Left kidney (tissue), 1 donor: ENCODE measurements at regions not wholly inside any gene's neighbourhood (a gene's known extent, or its start where the extent isn't known, plus 50 kb on each side); places are given as distances from the start of the nearest gene placed in this dataset.
"Not testable (repeated sequence)": the region's sequence is repeated elsewhere in the genome, so short reads cannot be mapped to it uniquely, and the experiment has no call there.

Experiments
- DNase-seq: peaks from one replicate; pipeline ENCODE4 v3.0.0-alpha.2; 2013

DNA sequence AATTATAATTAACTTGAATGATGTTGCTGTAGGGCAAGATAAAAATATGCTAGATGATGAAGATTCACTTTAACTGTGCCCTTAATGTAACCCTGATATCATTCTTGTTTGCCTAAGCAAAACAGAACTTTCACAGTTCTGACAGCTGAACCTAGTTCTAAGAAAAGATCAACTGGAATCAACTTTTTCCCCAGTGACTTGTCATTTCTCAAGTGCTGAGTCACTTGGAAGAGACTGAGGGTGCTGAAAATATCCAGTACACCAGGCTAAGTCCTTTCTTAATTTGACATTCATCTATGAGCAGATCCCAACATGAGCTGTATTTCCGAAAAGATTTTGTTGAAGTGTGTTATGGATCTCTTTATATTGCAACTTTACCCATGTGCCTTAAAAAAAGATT is 140.4 kb downstream of the MID1IP1 start:
- DNase-seq: no peak

DNA sequence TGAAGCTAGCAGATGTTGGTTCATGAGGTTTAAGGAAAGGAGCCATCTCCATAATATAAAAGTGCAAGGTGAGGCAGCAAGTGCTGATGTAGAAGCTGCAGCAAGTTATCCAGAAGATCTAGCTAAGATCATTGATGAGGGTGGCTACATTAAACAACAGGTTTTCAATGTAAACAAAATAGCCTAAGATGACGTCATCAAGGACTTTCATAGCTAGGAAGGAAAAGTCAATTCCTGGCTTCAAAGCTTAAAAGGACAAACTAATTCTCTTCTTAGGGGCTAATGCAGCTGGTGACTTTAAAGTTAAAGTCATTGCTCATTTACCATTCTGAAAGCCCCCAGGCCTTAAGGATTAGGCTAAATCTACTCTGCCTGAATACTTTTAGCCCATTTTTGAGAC is 141.9 kb downstream of the MID1IP1 start:
- no peak for DNase-seq

DNA sequence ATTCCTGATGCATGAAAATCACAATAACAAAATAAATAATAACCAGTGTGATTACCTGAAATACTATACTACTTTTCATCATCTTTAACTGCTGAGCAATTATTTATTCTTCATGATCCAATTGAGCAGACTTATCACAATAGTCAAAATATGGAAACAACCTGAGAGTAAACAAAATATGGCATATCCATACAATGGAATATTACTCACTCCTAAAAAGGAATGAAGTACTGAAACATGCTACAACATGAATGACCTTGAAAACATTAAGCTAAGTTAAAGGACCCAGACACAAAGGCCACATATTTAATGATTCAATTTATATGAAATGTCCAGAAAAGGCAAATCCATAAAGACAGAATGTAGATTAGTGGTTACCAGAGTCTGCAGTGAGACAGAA is 146.8 kb downstream of the MID1IP1 start:
- DNase-seq: no peak

DNA sequence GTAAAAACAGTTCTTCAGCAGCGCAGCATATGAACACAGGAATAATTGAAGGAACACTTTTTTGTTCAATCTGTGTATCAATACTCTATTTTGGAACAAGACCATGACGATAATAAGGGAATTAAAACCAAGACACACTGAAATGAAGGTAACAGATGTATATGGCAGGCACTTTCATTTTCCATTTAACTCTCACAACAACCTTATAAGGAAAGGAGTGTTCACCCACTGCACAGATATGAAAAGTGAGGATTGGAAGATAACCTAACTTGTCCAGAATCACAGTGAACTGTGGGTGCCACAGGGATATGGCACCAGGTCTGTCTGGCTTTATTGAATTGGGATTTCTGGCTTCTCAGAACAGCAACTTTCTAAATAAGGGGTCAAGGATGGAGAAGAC is 153.3 kb downstream of the MID1IP1 start:
- DNase-seq: no peak

DNA sequence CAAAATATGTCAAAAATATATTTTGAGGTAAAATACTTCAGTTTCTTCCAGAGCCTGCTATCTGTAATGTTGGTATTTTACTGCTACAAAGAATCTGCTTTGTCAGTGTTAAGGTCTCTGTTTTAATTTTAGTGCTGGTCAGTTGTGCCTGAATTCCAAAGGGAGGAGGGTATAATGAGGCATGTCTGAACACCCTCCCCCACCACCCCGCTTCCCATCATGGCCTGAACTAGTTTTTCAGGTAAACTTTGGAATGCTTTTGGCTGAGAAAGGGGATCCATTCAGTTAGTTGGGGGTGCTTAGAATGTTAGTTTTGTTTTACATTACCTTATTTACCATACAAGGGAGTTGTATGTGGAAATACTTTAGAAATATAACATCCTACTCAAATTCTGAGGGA is 158.5 kb downstream of the MID1IP1 start:
- no peak for DNase-seq

DNA sequence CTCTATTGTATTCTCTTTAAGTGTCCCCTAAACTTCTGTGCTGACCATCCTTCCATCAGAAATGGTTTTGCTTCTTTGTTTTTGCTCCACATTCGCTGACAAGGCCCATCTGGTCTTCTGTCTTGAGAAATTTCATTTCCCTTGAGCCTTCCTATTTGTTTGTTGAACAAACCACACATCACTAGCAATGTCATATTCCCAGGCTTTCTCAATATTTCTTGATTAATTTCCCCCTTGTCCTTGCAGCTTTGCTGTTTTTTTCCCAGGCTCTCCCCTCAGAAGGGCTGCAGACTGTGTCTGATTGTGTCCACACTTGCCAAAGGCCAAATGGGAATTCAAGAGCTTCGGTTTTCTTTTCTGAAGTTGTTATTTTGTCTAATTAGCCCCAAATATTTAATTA is 158.9 kb downstream of the MID1IP1 start:
- no peak for DNase-seq

DNA sequence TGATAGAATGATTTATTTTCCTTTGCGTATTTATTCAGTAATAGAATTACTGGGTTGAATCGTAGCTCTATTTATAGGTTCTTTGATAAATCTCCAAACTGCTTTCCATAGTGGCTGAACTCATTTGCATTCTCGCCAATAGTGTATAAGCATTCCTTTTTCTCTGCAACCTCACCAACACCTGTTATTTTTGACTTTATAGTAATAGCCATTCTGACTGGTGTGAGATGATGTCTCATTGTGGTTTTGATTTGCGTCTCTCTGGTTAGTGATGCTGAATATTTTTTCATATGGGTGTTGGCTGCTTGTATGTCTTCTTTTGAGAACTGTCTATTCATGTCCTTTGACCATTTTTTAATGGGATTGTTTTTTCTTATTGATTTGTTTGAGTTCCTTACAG is 160.7 kb downstream of the MID1IP1 start:
- DNase-seq: no peak

DNA sequence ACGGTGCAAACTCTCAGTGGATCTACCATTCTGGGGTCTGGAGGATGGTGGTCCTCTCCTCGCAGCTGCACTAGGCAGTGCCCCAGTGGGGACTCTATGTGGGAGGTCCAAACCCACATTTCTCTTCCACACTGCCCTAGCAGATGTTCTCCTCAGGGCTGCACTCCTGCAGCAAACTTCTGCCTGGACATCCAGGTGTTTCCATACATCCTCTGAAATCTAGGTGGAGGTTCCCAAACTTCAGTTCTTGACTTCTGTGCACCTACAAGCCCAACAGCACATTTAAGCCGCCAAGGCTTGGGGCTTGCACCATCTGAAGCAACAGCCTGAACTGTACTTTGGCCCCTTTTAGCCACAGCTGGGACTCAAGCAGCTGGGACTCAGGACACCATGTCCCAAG is 162.0 kb downstream of the MID1IP1 start:
- not testable (repeated sequence) for DNase-seq

DNA sequence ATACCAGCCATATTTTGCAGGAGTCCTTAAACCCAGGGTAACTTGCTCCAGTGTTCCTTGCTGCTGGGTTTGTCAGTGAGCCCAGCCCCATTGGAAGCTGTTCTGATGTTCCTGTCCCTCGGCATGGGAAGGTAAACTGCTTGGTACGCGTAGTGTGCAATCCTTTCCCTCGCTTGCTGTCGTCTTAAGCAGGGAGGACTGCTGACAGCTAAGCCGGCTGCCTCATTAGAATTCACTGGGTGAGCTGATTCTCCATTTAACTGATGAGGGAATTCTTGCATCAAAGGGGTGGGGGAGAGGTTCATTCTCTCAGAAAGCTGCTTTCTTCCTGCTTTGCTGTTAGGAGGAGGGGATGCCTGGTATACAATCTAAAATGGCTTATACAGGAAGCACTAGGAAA is 164.6 kb downstream of the MID1IP1 start:
- DNase-seq: no peak

DNA sequence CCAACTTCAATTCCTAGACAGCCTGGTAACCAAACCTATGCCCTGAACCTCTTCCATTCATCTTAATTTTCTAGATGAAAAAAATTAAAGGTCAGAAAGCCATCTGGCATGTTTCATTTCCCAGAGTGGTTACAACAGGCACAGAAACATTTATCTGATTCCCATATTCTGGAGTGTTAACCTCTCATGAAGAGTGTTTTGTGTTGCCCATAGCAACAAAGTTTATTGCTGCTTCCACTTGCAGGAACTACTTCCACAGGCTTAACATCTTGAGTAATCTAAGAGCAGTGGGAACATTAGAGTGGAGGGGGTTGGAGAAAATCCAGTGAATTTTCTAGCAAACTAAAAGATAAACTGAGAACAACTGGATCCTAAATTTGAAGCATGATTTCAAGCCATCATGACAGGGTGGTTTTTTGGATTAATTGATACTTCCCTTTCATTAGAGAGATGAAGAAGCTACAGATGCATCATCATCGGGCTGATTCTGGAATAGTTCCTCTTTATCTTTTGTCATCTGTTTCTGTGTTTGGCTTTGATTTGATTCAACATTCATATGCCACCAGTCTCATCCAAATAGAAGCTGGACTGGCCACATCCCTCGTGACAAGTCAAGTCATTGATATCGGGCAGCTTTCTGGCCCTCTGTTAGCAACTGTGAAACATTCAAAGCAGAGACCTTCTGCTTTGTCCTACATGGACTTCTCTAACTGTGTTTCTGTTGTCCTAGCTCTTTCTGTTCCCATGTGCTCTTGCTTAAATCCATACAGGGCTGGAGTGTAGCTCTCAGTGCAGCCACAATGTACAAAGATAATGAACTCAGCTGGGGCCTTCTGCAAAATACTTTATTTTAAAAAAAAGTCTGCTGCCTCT is 167.3 kb downstream of the MID1IP1 start:
- DNase-seq: no peak

DNA sequence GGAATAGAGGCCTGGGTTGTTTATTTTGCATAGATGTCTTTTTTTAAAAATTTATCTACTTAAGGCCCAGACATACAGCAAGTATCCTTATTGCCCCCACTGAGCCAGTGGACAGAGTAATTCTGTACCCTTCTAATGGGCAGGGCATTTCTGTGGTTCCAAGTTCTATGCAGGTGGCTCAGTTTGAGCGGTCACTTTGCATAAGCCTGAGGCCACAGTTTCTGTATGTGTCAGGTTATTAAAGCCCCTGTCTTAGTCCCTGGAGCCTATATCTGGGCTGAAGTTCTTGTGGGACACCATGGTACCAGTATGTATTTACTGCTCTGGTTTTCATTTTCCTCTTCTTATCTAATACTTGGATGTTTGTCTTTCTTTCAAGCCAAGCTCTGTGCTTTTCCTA is 168.8 kb downstream of the MID1IP1 start:
- no peak for DNase-seq

DNA sequence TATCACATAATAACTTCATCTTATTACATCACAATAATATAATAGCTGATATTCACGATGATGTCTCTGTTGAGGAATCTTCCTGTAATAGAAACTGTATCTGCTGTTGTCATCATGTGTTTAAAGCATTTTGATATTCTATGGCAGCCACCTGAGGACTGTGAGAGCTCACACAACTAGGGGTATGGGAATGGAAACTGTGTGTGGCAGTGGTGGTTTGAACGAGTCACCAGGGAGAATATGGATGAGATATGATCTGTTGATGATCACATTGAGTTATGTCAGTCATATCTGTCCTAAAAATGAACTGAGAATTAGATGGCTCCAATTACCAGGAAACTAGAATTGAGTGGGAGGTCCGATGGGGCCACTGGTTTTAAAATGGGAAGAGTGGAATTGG is 169.6 kb downstream of the MID1IP1 start:
- no peak for DNase-seq

DNA sequence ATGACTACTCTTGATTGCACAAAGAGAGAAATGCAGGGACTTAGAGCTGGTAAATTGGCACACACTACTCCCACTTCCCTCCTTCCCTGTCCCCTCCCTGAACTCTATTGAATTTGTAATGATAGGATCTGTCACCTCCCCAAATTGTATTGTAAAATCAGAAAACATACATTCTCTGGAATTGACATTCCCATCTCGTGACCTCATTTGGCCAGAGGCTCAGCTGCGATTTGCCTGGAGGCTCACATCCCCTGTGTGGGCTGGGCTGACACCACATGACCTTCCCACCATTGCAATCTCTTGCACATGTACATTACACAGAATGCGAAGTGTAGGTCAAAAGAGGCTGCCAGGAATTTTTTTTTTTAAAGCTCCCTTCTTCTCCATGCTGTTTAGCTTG is 172.1 kb downstream of the MID1IP1 start:
- no peak for DNase-seq

DNA sequence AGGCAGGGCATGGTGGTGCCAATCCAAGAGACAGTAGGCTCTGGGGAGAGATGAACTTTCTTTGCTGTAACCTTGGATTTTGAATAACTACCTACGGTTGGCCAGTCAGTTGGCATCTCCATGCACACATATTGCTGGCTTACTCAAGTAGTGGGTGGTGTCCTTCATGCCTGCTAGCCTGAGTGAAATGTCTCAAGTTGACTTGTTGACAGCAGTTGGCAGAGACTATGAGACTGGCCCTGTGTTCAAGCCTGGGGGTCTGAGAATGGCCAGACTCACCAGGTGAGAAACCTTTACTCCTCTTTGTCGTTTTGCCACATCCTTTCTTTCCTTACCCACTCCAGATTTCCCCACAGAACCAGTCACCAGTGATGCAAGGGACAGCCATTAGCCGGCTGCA is 173.3 kb downstream of the MID1IP1 start:
- no peak for DNase-seq

DNA sequence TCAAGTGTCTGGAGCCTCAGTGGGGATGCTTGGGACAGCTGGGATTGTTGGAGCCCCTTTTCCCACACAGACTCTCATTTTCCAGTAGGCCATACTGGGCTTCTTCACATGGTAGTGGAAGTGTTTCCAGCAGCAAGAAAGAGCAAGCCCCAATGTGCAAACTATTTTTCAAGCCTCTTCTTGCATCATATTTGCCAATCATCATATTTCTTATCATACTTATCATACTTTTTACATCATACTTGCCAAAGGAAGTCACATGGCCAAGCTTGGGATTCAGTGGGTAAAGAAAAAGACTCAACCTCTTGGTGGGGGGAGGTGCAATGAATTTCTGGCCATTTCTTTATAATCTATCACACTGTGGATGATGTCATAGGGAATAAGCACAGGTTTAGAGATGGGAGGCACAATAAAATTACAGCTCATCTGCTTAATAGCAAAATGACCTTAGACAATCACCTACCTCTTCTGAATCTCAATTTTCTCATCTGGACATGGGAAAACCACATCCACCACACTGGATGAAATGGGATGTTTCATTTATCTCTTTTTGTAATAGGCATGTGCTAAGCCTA is 174.2 kb downstream of the MID1IP1 start:
- no peak for DNase-seq

DNA sequence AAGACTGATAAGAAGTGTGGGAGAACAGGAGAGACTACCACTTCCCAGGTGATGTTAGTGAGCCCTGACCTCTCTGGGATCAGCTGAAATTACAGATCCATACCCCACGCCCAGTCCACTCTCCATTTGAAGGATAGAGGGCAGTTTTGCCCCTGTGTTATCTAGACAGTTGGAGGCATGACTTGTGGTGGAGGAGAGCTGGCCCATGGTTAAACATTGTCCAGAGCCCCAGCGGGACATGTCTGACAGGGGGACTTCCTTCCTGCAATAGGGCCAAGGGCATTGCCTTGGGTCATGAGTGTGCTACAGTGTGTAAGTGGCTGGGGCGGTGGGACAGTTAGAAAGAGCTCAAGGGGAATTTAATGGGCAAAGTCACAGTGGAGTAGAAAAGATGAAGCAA is 181.1 kb downstream of the MID1IP1 start:
- DNase-seq: no peak

DNA sequence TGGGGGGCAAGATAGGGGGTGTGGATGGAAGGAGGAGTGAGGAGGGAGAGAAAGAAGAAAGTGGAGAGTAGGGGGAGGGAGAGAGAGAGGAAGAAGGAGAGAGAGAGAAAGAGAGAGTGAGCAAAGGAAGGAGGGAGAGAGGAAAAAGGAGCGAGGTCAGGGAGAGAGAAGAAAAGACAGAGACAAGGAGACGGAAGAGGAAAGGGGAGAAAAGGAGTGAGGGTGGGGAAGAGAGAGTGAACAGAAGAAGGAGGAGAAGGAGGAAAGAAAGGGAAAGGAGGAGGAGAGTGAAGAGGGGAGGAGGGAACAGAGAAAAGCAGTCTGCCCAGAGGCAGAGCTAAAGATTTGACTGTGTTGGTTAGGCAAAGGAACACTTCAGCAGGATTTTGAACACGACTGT is 181.6 kb downstream of the MID1IP1 start:
- DNase-seq: no peak

DNA sequence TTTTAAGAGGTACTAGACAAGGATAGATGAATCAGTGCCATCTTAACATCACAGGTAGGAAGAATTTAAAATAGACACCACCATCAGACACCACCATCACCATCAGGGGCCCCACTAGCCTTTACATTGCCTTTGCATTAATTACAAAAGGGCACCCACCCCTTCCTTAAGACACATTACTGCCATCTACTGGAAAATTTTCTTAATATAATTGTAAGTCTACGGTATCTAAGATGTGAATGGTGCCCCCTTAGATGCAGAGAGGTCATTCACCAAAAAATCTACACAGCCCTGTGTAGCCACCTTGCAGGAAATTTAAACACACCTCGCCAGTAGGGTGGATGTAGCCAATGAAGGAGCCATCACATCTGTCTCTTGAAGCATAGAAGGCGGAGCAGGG is 184.1 kb downstream of the MID1IP1 start:
- DNase-seq: no peak

DNA sequence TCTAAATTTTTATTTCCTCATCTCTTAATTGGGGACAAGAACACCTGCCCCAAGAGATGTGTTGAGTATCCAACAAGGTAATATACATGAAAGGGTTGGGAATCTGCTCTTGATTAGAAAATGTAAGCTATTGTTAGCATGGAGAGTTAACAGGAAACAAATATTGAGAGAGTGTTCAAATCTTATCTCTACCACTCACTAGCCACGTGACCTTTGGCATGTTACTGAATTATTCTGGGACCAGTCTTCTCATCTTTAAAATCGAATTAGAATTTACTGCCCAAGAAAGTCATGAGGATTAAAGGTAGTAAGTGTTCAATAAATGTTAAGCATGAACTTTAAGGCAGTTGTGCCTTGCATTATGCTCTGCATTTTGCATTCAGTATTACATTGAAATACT is 184.7 kb downstream of the MID1IP1 start:
- no peak for DNase-seq

DNA sequence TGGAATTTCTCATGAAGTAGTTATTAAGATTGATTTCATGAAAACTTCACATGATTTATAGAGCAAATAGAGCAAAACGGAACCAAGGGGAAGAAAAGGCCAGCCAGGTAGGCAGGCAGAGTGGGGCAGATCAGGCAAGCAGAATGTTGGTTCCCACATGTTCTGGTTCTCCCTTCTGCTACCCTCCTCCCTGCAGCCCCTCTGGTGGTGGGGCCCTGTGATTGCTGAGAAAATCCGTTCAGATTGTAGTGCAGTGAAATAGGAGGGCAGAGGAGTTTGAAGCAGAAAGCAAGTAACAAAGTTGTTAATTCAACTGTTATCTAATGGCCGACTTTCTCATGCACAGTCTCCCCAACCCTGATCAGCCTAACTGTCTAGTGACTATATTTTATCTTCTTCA is 185.3 kb downstream of the MID1IP1 start:
- no peak for DNase-seq

DNA sequence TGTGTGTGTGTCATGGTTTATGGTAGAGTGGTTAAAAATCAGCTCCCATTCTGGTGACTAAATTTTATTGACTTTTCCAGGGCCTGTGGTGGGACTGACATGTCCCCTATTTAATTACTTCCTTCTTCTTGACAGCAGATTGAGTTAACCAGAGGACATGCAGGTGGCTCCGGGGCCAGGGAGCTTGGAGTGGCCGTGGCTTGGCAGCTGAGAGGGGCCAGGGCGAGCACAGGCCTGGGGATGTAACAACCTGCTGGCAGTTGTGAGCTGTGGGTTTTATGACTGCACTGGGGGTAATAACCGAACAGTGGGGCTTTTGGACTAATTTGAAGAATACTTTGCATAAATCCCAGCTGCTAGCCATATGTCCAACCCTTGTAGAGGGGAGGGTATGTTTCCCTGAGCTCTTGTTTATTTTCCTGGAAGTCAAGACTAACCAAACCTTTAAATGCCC is 186.0 kb downstream of the MID1IP1 start:
- no peak for DNase-seq

DNA sequence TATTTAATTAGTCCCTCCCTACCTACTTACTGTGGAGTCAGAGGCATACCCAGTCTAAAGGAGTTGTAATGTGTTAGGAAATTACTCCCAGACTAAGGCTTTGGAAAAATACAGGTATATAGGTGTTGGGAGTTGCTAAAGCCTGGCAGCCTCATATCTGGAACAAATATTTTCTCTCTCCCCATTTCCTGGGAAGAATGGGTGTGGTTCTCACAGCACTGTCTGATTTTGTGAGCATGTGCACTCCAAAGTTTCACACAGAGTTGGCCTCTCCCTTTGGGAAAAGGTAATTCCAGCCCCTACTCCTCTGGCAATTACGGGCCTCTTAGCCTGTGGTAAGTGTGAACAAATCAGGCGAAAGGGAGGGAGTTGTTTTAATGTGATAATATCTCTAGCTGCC is 187.0 kb downstream of the MID1IP1 start:
- DNase-seq: no peak

DNA sequence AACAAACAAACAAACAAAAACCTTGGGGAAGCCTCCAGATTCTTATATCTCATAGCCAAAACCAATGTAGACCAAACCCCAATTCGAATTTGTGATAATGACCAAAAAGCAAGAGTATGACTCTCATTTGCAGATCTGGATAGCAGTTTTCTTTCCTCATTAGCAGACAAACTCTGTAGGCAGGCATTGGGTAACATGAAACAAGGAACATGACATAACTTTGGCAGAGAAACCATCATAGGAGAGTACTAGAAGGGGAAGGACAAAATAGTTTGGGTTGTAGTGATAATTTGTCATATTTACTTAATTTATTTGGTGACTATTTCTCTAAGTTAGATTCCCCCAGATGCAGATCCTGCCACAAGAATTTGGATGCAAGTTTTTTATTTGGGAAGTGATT is 187.8 kb downstream of the MID1IP1 start:
- DNase-seq: no peak
